ENCODE measurements at regions not wholly inside any gene's neighbourhood (a gene's known extent, or its start where the extent isn't known, plus 50 kb on each side); places are given as distances from the start of the nearest gene placed in this dataset.

- TF ChIP-seq, protein P1, sequence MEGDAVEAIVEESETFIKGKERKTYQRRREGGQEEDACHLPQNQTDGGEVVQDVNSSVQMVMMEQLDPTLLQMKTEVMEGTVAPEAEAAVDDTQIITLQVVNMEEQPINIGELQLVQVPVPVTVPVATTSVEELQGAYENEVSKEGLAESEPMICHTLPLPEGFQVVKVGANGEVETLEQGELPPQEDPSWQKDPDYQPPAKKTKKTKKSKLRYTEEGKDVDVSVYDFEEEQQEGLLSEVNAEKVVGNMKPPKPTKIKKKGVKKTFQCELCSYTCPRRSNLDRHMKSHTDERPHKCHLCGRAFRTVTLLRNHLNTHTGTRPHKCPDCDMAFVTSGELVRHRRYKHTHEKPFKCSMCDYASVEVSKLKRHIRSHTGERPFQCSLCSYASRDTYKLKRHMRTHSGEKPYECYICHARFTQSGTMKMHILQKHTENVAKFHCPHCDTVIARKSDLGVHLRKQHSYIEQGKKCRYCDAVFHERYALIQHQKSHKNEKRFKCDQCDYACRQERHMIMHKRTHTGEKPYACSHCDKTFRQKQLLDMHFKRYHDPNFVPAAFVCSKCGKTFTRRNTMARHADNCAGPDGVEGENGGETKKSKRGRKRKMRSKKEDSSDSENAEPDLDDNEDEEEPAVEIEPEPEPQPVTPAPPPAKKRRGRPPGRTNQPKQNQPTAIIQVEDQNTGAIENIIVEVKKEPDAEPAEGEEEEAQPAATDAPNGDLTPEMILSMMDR (IDR thresholded peaks at IDR 0.05) = no peak
- no peak for TF ChIP-seq POLR2A (IDR thresholded peaks at IDR 0.05)
Measured at GRCh38 chr9:106218427-106218826, 524.1 kb downstream of the TMEM38B start.
